PC-3 (cell line): ENCODE measurements at regions not wholly inside any gene's neighbourhood (a gene's known extent, or its start where the extent isn't known, plus 50 kb on each side); places are given as distances from the start of the nearest gene placed in this dataset.

Experiments used
- CTCF ChIP-seq: fragments of 300-600 bp; sonication (generic); conservative IDR thresholded peaks from 2 replicates; pipeline ENCODE4 v1.5.1; 2017; ENCODE audit warnings: antibody characterized with exemption, low read depth, mild to moderate bottlenecking, low read length
- EZH2 ChIP-seq: fragments of 300-600 bp; sonication (generic); IDR thresholded peaks from one replicate; pipeline ENCODE4 v1.6.1; 2017; ENCODE audit warnings: antibody characterized with exemption, mild to moderate bottlenecking, low read length; ENCODE audit not compliant: unreplicated experiment

DNA sequence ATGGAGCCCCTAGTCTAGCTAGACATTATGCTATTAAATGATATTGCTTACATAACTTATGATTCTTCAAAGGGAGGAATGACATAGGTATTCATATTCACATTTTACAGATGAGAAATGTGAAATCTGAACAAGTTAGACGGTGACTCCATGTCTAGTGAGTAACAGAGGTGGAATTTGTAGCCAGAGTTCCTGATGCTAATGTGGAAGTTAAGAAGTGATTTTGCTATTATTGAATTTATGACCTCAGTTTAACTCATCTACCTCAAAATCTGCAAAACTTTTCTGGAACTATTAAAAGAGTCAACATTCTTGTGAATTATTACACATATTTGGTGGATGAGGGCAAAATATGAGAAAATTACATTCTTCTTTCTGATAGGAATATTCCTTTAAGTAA, 347.6 kb upstream of the MMS22L start:
- no peak for TF ChIP-seq EZH2
- TF ChIP-seq CTCF = no peak
